SJCRH30 (cell line): ENCODE measurements at regions not wholly inside any gene's neighbourhood (a gene's known extent, or its start where the extent isn't known, plus 50 kb on each side); places are given as distances from the start of the nearest gene placed in this dataset.

Experiments
- DNase-seq, 2 experiments: peaks; one replicate each; pipeline ENCODE4 v3.0.0-alpha.2; 2015 to 2020
- H3K27ac ChIP-seq: fragments of 250-450 bp; sonication (Bioruptor Pico); 2 replicates; pipeline ENCODE4 v1.5.1; 2020; ENCODE audit warnings: mild to moderate bottlenecking, moderate library complexity
- H3K27me3 ChIP-seq: fragments of 250-450 bp; sonication (Bioruptor Pico); 2 replicates; pipeline ENCODE4 v1.5.1; 2020; ENCODE audit warnings: mild to moderate bottlenecking, moderate library complexity
- H3K36me3 ChIP-seq: fragments of 250-450 bp; sonication (Bioruptor Pico); 2 replicates; pipeline ENCODE4 v1.5.1; 2020; ENCODE audit warnings: mild to moderate bottlenecking, moderate library complexity
- H3K4me1 ChIP-seq: fragments of 250-450 bp; sonication (Bioruptor Pico); 2 replicates; pipeline ENCODE4 v1.5.1; 2020; ENCODE audit warnings: mild to moderate bottlenecking, moderate library complexity
- H3K4me3 ChIP-seq: fragments of 250-450 bp; sonication (Bioruptor Pico); 2 replicates; pipeline ENCODE4 v1.5.1; 2020; ENCODE audit warnings: mild to moderate bottlenecking, moderate library complexity
- H3K9me3 ChIP-seq: fragments of 250-450 bp; sonication (Bioruptor Pico); replicated peaks from 2 replicates; pipeline ENCODE4 v1.5.1; 2020; ENCODE audit warnings: mild to moderate bottlenecking, moderate library complexity

GRCh38 chr3:1855841-1856240 is 242.8 kb upstream of the CNTN4 start:
- no peaks in the 10 kb centered on the region for H3K36me3 ChIP-seq
- H3K4me1 ChIP-seq = no peaks in the 10 kb centered on the region
- no peak overlapping the region for H3K27ac ChIP-seq
- DNase-seq = no peak
- no peaks in the 10 kb centered on the region for H3K9me3 ChIP-seq
- H3K27me3 ChIP-seq = no peaks in the 10 kb centered on the region
- no peak overlapping the region for H3K4me3 ChIP-seq

- DNase-seq = no peak
Measured at GRCh38 chr3:1870738-1871137, 227.9 kb upstream of the CNTN4 start.

GRCh38 chr3:1883534-1883933 is 215.1 kb upstream of the CNTN4 start:
- no peak overlapping the region for H3K27ac ChIP-seq

More at GRCh38 chr3:1870738-1871137, 227.9 kb upstream of the CNTN4 start:
- H3K4me3 ChIP-seq = no peak overlapping the region
- no peaks in the 10 kb centered on the region for H3K9me3 ChIP-seq
- H3K27ac ChIP-seq = no peak overlapping the region
- H3K36me3 ChIP-seq = no peaks in the 10 kb centered on the region
- H3K27me3 ChIP-seq = no peaks in the 10 kb centered on the region
- no peaks in the 10 kb centered on the region for H3K4me1 ChIP-seq

GRCh38 chr3:1892459-1892858 is 206.2 kb upstream of the CNTN4 start:
- H3K27ac ChIP-seq = no peak overlapping the region
- H3K9me3 ChIP-seq = no peaks in the 10 kb centered on the region
- no peak overlapping the region for H3K4me3 ChIP-seq
- no peaks in the 10 kb centered on the region for H3K4me1 ChIP-seq
- H3K27me3 ChIP-seq = no peaks in the 10 kb centered on the region
- H3K36me3 ChIP-seq = no peaks in the 10 kb centered on the region
- no peak for DNase-seq

More at GRCh38 chr3:1883534-1883933, 215.1 kb upstream of the CNTN4 start:
- peak in 1 of 2 experiments; percentile 21 for DNase-seq
- Histone ChIP-seq H3K4me3 (no peak overlapping the region), H3K9me3 (no peaks in the 10 kb centered on the region), H3K27me3 (no peaks in the 10 kb centered on the region), H3K36me3 (no peaks in the 10 kb centered on the region), H3K4me1 (no peaks in the 10 kb centered on the region)

- peak in 1 of 2 experiments; percentile 3 for DNase-seq
- Histone ChIP-seq H3K27me3 (no peaks in the 10 kb centered on the region), H3K4me3 (no peak overlapping the region), H3K4me1 (no peaks in the 10 kb centered on the region), H3K36me3 (no peaks in the 10 kb centered on the region), H3K9me3 (no peaks in the 10 kb centered on the region), H3K27ac (no peak overlapping the region)
Measured at GRCh38 chr3:1902416-1902815, 196.2 kb upstream of the CNTN4 start.

- H3K27ac ChIP-seq = no peak overlapping the region
- no peaks in the 10 kb centered on the region for H3K27me3 ChIP-seq
- no peaks in the 10 kb centered on the region for H3K36me3 ChIP-seq
- H3K9me3 ChIP-seq = no peaks in the 10 kb centered on the region
- DNase-seq = no peak
- H3K4me1 ChIP-seq = no peaks in the 10 kb centered on the region
- no peak overlapping the region for H3K4me3 ChIP-seq
Measured at GRCh38 chr3:1903111-1903510, 195.6 kb upstream of the CNTN4 start.

GRCh38 chr3:1907911-1908310 is 190.8 kb upstream of the CNTN4 start:
- Histone ChIP-seq H3K4me3 (no peak overlapping the region), H3K36me3 (no peaks in the 10 kb centered on the region), H3K27ac (no peak overlapping the region), H3K27me3 (no peaks in the 10 kb centered on the region), H3K9me3 (no peaks in the 10 kb centered on the region), H3K4me1 (no peaks in the 10 kb centered on the region)
- no peak for DNase-seq

GRCh38 chr3:1908651-1909445 is 189.8 kb upstream of the CNTN4 start:
- H3K4me1 ChIP-seq = no peaks in the 10 kb centered on the region
- no peak overlapping the region for H3K27ac ChIP-seq
- H3K36me3 ChIP-seq = no peaks in the 10 kb centered on the region
- no peaks in the 10 kb centered on the region for H3K27me3 ChIP-seq
- no peak overlapping the region for H3K4me3 ChIP-seq
- no peaks in the 10 kb centered on the region for H3K9me3 ChIP-seq
- no peak for DNase-seq

- H3K27ac ChIP-seq = no peak overlapping the region
- H3K4me1 ChIP-seq = no peaks in the 10 kb centered on the region
- no peaks in the 10 kb centered on the region for H3K9me3 ChIP-seq
- no peak for DNase-seq
- H3K36me3 ChIP-seq = no peaks in the 10 kb centered on the region
- H3K4me3 ChIP-seq = no peak overlapping the region
- no peaks in the 10 kb centered on the region for H3K27me3 ChIP-seq
Measured at GRCh38 chr3:1910322-1910721, 188.3 kb upstream of the CNTN4 start.

- DNase-seq = no peak
- H3K27ac ChIP-seq = no peak overlapping the region
- H3K36me3 ChIP-seq = no peaks in the 10 kb centered on the region
- H3K27me3 ChIP-seq = no peaks in the 10 kb centered on the region
- no peak overlapping the region for H3K4me3 ChIP-seq
- no peaks in the 10 kb centered on the region for H3K4me1 ChIP-seq
- no peaks in the 10 kb centered on the region for H3K9me3 ChIP-seq
Measured at GRCh38 chr3:1929788-1930414, 168.8 kb upstream of the CNTN4 start.

- H3K4me1 ChIP-seq = no peaks in the 10 kb centered on the region
- H3K9me3 ChIP-seq = no peaks in the 10 kb centered on the region
- no peak overlapping the region for H3K4me3 ChIP-seq
- no peak overlapping the region for H3K27ac ChIP-seq
- no peak for DNase-seq
- H3K27me3 ChIP-seq = no peaks in the 10 kb centered on the region
- no peaks in the 10 kb centered on the region for H3K36me3 ChIP-seq
Measured at GRCh38 chr3:1938975-1939374, 159.7 kb upstream of the CNTN4 start.

GRCh38 chr3:1942781-1943180 is 155.9 kb upstream of the CNTN4 start:
- Histone ChIP-seq H3K27me3 (no peaks in the 10 kb centered on the region), H3K4me3 (no peak overlapping the region), H3K9me3 (no peaks in the 10 kb centered on the region), H3K36me3 (no peaks in the 10 kb centered on the region), H3K27ac (no peak overlapping the region), H3K4me1 (no peaks in the 10 kb centered on the region)
- no peak for DNase-seq

GRCh38 chr3:1943395-1944118 is 155.1 kb upstream of the CNTN4 start:
- H3K4me3 ChIP-seq = no peak overlapping the region
- no peak for DNase-seq
- H3K27ac ChIP-seq = no peak overlapping the region
- no peaks in the 10 kb centered on the region for H3K27me3 ChIP-seq
- H3K4me1 ChIP-seq = no peaks in the 10 kb centered on the region
- no peaks in the 10 kb centered on the region for H3K9me3 ChIP-seq
- no peaks in the 10 kb centered on the region for H3K36me3 ChIP-seq

GRCh38 chr3:1945698-1946097 is 153.0 kb upstream of the CNTN4 start:
- no peak overlapping the region for H3K27ac ChIP-seq
- DNase-seq = no peak
- H3K27me3 ChIP-seq = no peaks in the 10 kb centered on the region
- H3K4me3 ChIP-seq = no peak overlapping the region
- no peaks in the 10 kb centered on the region for H3K36me3 ChIP-seq
- H3K9me3 ChIP-seq = no peaks in the 10 kb centered on the region
- H3K4me1 ChIP-seq = no peaks in the 10 kb centered on the region

- H3K27me3 ChIP-seq = no peaks in the 10 kb centered on the region
- H3K4me3 ChIP-seq = no peak overlapping the region
- H3K9me3 ChIP-seq = no peaks in the 10 kb centered on the region
- no peak for DNase-seq
- H3K4me1 ChIP-seq = no peaks in the 10 kb centered on the region
- H3K27ac ChIP-seq = no peak overlapping the region
- no peaks in the 10 kb centered on the region for H3K36me3 ChIP-seq
Measured at GRCh38 chr3:1953536-1953935, 145.1 kb upstream of the CNTN4 start.
